GM12872 (cell line): ENCODE measurements at regions not wholly inside any gene's neighbourhood (a gene's known extent, or its start where the extent isn't known, plus 50 kb on each side); places are given as distances from the start of the nearest gene placed in this dataset.

Experiments
- CTCF ChIP-seq: IDR thresholded peaks from 3 replicates; pipeline ENCODE4 v1.5.1; 2011; ENCODE audit warnings: low read depth, mild to moderate bottlenecking, low read length, moderate library complexity; ENCODE audit not compliant: insufficient read depth

DNA sequence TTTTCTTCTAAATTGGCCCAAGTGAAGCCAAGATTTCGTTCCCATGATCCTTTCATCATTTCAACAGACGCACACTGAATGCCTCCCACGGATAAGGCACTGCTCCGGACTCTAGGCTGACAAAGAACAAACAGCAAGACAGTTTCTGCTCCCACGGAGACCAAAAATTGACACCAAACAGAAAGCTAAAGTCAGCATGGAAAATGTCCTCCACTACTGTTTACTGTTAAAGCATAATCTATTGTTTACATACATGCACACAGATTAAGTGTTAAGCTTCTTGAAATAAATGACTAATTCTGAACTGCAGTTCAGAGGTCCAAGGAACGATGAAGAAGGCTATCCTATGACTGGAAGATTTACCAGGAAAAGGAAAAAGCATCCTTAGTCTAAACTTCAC, 199.6 kb downstream of the AASDH start:
- no peak for TF ChIP-seq CTCF

DNA sequence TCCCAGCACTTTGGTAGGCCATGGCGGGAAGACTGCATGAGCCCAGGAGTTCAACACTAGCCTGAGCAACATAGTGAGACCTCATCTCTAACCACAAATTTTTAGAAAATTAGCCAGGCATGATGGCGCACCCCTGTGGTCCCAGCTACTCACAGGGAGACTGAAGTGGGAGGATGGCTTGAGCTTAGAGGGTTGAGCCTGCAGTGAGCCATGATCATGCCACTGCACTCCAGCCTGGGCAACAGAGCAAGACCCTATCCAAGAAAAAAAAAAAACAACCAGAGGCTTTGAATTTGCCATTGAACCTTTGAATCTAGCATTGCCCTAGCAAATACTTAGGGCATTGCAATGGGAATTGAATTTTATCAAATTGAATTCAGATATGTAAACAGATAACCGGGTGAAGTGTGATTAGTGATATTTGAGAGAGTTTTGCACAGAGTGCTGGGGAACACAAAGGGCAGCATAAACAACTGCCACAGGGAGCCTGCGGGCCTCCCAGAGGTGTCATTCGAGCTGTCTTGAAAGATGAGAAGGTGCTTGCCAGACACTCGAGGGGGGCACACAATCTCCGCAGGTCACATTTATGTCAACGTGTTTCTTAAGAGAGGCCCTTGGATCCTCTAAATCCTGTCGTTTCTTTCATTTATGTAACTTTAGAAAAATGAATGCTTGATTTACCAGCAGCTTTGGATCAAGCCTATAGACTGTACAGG, 200.3 kb downstream of the AASDH start:
- TF ChIP-seq CTCF: no peak

DNA sequence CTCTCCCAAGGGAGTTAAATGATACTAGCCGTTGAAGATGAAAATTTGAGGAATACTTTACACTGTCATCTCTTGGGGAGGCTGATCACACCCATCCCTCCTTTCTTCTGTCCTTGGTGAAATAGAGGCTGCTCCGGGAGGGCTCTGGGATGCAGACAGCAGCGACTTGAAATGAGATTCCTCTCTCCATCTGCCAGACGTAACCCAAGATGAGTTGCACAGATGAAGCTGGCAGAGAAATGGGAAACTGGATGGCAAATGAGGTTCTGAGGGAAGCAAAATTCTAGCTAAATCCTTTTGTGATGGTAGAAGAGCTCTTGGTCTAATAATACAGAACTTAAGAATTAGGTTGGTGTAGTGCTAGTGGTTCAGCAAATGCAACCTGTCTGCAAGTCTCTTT, 201.4 kb downstream of the AASDH start:
- no peak for TF ChIP-seq CTCF

DNA sequence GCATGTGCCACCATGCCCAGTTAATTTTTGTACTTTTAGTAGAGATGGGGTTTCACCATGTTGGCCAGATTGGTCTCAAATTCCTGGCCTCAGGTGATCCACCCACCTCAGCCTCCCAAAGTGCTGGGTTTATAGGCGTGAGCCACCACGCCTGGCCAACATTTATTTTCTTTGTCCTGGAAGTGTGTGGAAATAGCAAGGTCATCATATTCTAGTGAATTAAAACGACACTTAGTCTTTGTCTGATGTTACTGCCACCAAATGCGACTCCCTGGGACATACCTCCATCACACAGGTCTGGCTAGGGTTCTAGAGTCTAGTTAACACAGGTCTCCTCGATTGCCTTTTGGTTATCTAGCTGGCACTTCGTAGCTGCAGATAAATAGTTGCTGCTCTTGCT, 203.1 kb downstream of the AASDH start:
- no peak for TF ChIP-seq CTCF

DNA sequence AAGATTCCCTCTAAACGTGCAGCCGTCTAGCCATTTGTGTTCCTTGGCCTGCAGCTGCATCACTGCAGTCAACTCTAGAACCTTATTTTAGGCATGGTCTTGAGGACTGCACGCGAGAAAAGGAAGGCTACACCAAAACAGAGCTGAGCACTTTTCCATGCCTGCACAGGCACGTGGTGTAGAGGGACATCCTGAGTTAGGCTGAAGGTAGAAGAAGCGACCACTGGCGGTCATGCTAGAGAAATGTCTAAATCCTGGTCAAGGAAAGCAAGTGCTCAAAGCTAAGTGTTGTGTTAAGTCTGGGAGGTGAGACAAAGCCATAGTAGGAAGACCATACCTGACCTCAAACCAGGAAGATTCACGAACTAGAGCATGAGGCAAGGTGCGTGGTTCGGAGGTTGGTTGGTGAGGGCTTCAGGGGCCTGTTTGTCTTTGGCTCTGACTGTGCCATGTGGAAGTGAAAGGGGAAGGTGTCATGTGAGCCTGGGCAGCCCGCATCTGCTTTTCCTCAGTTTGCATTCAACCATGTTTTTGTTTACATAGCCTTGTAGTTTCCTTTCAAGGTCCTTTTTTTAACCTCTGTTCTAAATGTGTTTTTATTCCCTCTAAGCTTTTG, 203.8 kb downstream of the AASDH start:
- peak; percentile 49 for TF ChIP-seq CTCF

DNA sequence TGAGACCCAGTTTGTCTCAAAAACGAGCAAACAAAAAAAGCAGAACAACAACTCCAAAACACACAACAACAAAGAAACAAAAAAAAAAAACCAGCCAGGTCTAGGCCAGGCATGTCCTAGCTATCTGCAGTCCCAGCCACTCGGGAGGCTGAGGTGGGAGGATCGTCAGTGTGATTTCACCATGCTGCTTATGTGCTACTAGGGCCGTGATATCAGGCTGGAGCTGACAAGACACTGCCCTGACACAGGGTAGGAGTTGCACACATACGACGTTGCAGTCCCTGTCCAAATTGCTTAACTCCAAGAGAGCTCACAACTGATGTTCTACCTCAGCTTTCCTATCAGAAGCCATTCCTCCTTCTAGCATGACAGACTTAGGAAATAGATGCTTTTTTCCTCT, 204.9 kb downstream of the AASDH start:
- no peak for TF ChIP-seq CTCF

DNA sequence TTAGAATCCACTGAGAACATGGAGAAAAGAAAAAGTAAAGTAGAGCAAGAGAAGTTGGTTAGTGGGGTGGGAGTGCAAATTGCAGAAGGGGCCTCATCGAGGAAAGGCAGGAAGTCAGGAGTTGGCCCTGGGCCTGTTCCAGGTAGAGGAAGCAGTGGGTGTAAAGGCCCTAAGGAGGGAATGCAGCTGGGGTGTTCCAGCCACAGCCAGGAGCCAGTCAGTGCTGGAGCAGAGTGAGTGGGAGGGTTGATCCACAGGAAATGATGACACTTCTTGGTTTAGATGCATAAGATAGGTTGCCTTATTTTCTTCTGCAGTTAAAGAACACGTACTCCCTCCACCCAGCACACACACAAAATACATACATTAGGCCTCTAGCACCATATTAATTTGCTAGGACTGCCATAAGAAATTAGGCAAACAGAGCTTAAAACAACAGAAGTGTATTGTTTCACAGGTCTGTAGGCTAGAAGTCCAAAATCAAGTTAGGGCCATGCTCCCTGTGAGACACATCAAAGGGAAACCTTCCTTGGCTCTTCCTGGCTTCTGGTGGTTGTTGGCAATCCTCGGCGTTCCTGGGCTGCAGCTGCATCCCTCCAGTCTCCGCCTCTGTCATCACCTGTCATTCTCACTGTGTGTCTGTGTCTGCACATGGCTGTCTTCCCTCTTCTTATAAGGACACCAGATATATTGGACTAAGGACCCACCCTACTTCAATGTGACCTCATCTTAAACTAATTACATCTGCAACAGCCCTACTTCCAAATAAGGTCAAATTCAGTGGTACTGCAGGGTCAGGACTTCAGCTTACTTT, 205.9 kb downstream of the AASDH start:
- no peak for TF ChIP-seq CTCF
